Neural progenitor cell (in vitro differentiated cells): ENCODE measurements at regions not wholly inside any gene's neighbourhood (a gene's known extent, or its start where the extent isn't known, plus 50 kb on each side); places are given as distances from the start of the nearest gene placed in this dataset.

Experiments
- EZH2 ChIP-seq: fragments of 200-600 bp; sonication (generic); IDR thresholded peaks from 2 replicates; pipeline ENCODE4 v1.6.1; 2017; ENCODE audit warnings: antibody characterized with exemption, mild to moderate bottlenecking, moderate library complexity
- EZH2phosphoT487 ChIP-seq: fragments of 200-600 bp; sonication (generic); IDR thresholded peaks from 2 replicates; pipeline ENCODE4 v1.6.1; 2017; ENCODE audit warnings: antibody characterized with exemption
- TF ChIP-seq, protein P1 (sequence below): fragments of 200-600 bp; sonication (generic); IDR thresholded peaks from 2 replicates; pipeline ENCODE4 v1.5.1; 2017; ENCODE audit warnings: antibody characterized with exemption, mild to moderate bottlenecking

DNA sequence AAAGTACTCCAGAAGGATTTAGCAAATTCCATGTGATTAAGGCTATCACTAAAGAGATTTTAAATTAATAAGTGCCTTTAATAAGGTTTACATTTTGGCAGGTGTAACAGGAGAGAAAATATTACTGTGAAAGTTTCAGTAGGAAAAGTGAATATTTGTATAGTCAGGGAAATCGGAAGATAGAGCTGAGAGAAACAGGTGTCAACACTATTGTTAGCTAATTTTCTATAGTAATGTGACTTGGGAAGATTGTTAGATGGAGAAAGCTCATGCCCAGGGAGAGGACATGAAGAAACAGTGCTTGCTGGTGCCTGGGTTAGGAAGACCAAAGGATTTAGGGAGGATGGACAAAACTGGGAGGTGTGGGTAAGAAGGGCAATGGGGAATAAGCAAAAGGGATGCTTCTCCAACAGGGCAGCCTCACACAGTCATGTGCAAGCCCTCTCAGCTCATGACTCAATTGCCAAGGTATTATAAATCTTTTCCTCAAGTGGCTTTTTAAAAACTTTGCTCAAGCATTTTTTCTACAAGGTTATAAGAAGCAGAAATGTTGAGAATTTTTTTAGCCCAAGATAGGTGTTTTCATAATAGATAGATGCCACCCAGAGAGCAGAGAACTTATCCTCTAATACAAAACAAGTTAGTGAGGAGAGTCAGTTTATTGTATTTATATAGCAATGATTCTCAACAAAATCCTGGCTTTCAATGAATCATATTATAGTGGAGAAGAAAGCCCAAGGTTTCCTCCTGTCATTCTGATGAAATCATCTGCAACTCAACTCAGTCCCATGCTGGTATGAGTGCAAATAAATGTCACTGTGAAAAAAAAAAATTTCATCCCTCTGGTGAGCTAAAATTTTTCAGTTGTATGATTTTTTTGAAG is 325.2 kb upstream of the NT5E start:
- TF ChIP-seq, protein P1, sequence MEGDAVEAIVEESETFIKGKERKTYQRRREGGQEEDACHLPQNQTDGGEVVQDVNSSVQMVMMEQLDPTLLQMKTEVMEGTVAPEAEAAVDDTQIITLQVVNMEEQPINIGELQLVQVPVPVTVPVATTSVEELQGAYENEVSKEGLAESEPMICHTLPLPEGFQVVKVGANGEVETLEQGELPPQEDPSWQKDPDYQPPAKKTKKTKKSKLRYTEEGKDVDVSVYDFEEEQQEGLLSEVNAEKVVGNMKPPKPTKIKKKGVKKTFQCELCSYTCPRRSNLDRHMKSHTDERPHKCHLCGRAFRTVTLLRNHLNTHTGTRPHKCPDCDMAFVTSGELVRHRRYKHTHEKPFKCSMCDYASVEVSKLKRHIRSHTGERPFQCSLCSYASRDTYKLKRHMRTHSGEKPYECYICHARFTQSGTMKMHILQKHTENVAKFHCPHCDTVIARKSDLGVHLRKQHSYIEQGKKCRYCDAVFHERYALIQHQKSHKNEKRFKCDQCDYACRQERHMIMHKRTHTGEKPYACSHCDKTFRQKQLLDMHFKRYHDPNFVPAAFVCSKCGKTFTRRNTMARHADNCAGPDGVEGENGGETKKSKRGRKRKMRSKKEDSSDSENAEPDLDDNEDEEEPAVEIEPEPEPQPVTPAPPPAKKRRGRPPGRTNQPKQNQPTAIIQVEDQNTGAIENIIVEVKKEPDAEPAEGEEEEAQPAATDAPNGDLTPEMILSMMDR, result no peak
- TF ChIP-seq EZH2, result no peak
- TF ChIP-seq EZH2phosphoT487, result no peak
